ENCODE measurements at regions not wholly inside any gene's neighbourhood (a gene's known extent, or its start where the extent isn't known, plus 50 kb on each side); places are given as distances from the start of the nearest gene placed in this dataset.
"Not testable (repeated sequence)": the region's sequence is repeated elsewhere in the genome, so short reads cannot be mapped to it uniquely, and the experiment has no call there.

- ATAC-seq = no peak
These were observed 686.1 kb upstream of the AADAT start for GRCh38 chr4:170775851-170776250.

GRCh38 chr4:170773709-170774273 is 684.0 kb upstream of the AADAT start:
- no peak for ATAC-seq

- ATAC-seq = no peak
These were observed 682.7 kb upstream of the AADAT start for GRCh38 chr4:170772429-170772828.

- no peak for ATAC-seq
These were observed 680.9 kb upstream of the AADAT start for GRCh38 chr4:170770664-170771063.

- no peak for ATAC-seq
These were observed 680.1 kb upstream of the AADAT start for GRCh38 chr4:170769862-170770261.

- ATAC-seq = no peak
These were observed 669.2 kb upstream of the AADAT start for GRCh38 chr4:170758988-170759387.

GRCh38 chr4:170750519-170750918 is 660.8 kb upstream of the AADAT start:
- no peak for ATAC-seq

- ATAC-seq = no peak
These were observed 659.2 kb upstream of the AADAT start for GRCh38 chr4:170748975-170749374.

GRCh38 chr4:170743633-170744032 is 653.9 kb upstream of the AADAT start:
- no peak for ATAC-seq

- no peak for ATAC-seq
These were observed 652.1 kb upstream of the AADAT start for GRCh38 chr4:170741856-170742255.

GRCh38 chr4:170736710-170737109 is 647.0 kb upstream of the AADAT start:
- ATAC-seq = no peak

- ATAC-seq = no peak
These were observed 640.1 kb upstream of the AADAT start for GRCh38 chr4:170729897-170730296.

GRCh38 chr4:170729236-170729635 is 639.5 kb upstream of the AADAT start:
- no peak for ATAC-seq

- ATAC-seq = no peak
These were observed 634.4 kb upstream of the AADAT start for GRCh38 chr4:170724191-170724590.

- no peak for ATAC-seq
These were observed 633.4 kb upstream of the AADAT start for GRCh38 chr4:170723171-170723570.

GRCh38 chr4:170721812-170722373 is 632.1 kb upstream of the AADAT start:
- ATAC-seq = no peak

GRCh38 chr4:170716868-170717267 is 627.1 kb upstream of the AADAT start:
- ATAC-seq = no peak

- no peak for ATAC-seq
These were observed 616.2 kb upstream of the AADAT start for GRCh38 chr4:170705907-170706306.

- no peak for ATAC-seq
These were observed 610.3 kb upstream of the AADAT start for GRCh38 chr4:170700064-170700463.

GRCh38 chr4:170698334-170698733 is 608.6 kb upstream of the AADAT start:
- ATAC-seq = no peak

GRCh38 chr4:170697845-170698244 is 608.1 kb upstream of the AADAT start:
- no peak for ATAC-seq

- no peak for ATAC-seq
These were observed 607.3 kb upstream of the AADAT start for GRCh38 chr4:170697045-170697444.

- no peak for ATAC-seq
These were observed 601.4 kb upstream of the AADAT start for GRCh38 chr4:170691168-170691567.

GRCh38 chr4:170687751-170688150 is 598.0 kb upstream of the AADAT start:
- no peak for ATAC-seq

GRCh38 chr4:170685701-170686100 is 595.9 kb upstream of the AADAT start:
- ATAC-seq = not testable (repeated sequence)

All from activated CD4-positive, CD25-positive, alpha-beta regulatory T cell treated with anti-CD3 and anti-CD28 coated beads, Interleukin-2, amount 50 U/mL, for 24 hours (primary cell).